ENCODE measurements at regions not wholly inside any gene's neighbourhood (a gene's known extent, or its start where the extent isn't known, plus 50 kb on each side); places are given as distances from the start of the nearest gene placed in this dataset.

- Histone ChIP-seq H3K4me1 (no peaks in the 10 kb centered on the region), H3K27me3 (no peaks in the 10 kb centered on the region), H3K36me3 (no peaks in the 10 kb centered on the region), H3K27ac (no peak overlapping the region), H3K4me3 (no peak overlapping the region), H3K9me3 (no peaks in the 10 kb centered on the region)
- intact Hi-C loops (cut with DNase I), result no loop called here
- no peak for TF ChIP-seq CTCF (IDR thresholded peaks at IDR 0.05)
- DNase-seq (no peak), ATAC-seq (no peak)
Measured at GRCh38 chr2:147550995-147551731, 293.7 kb upstream of the ACVR2A start.

- no peaks in the 10 kb centered on the region for H3K27me3 ChIP-seq
- H3K4me3 ChIP-seq, result no peak overlapping the region
- no peak overlapping the region for H3K27ac ChIP-seq
- no peaks in the 10 kb centered on the region for H3K36me3 ChIP-seq
- intact Hi-C loops (cut with DNase I), result no loop called here
- ATAC-seq, result no peak
- no peak for TF ChIP-seq CTCF (IDR thresholded peaks at IDR 0.05)
- H3K9me3 ChIP-seq, result no peaks in the 10 kb centered on the region
- H3K4me1 ChIP-seq, result no peaks in the 10 kb centered on the region
- no peak for DNase-seq
Measured at GRCh38 chr2:147549054-147549453, 295.8 kb upstream of the ACVR2A start.

GRCh38 chr2:147548451-147548850, 296.4 kb upstream of the ACVR2A start:
- Histone ChIP-seq H3K36me3 (no peaks in the 10 kb centered on the region), H3K27me3 (no peaks in the 10 kb centered on the region), H3K4me3 (no peak overlapping the region), H3K9me3 (no peaks in the 10 kb centered on the region), H3K4me1 (no peaks in the 10 kb centered on the region), H3K27ac (no peak overlapping the region)
- no peak for ATAC-seq
- no peak for TF ChIP-seq CTCF (IDR thresholded peaks at IDR 0.05)
- intact Hi-C loops (cut with DNase I), result no loop called here
- DNase-seq, result no peak

GRCh38 chr2:147547440-147547839, 297.4 kb upstream of the ACVR2A start:
- Histone ChIP-seq H3K9me3 (no peaks in the 10 kb centered on the region), H3K27me3 (no peaks in the 10 kb centered on the region), H3K4me1 (no peaks in the 10 kb centered on the region), H3K4me3 (no peak overlapping the region), H3K36me3 (no peaks in the 10 kb centered on the region), H3K27ac (no peak overlapping the region)
- intact Hi-C loops (cut with DNase I), result no loop called here
- no peak for TF ChIP-seq CTCF (IDR thresholded peaks at IDR 0.05)
- ATAC-seq (no peak), DNase-seq (no peak)

GRCh38 chr2:147546109-147546508, 298.7 kb upstream of the ACVR2A start:
- no peak for TF ChIP-seq CTCF (IDR thresholded peaks at IDR 0.05)
- ATAC-seq (no peak), DNase-seq (no peak)
- H3K36me3 ChIP-seq, result no peaks in the 10 kb centered on the region
- H3K27me3 ChIP-seq, result no peaks in the 10 kb centered on the region
- intact Hi-C loops (cut with DNase I), result no loop called here
- no peaks in the 10 kb centered on the region for H3K9me3 ChIP-seq
- H3K27ac ChIP-seq, result no peak overlapping the region
- no peaks in the 10 kb centered on the region for H3K4me1 ChIP-seq
- no peak overlapping the region for H3K4me3 ChIP-seq

Data from left lung (tissue), 4 donors.